ENCODE measurements at regions not wholly inside any gene's neighbourhood (a gene's known extent, or its start where the extent isn't known, plus 50 kb on each side); places are given as distances from the start of the nearest gene placed in this dataset.

GRCh38 chr2:103785432-103785831 is 1023.6 kb downstream of the TMEM182 start (continued):
- no peak for TF ChIP-seq ZNF549 (tag by site-specific recombination; IDR thresholded peaks at IDR 0.05)

GRCh38 chr2:103785956-103786355 is 1024.1 kb downstream of the TMEM182 start:
- CTCF ChIA-PET, result no interaction called here
- no peak for TF ChIP-seq ZNF768 (tag by site-specific recombination; IDR thresholded peaks at IDR 0.05)
- TF ChIP-seq ZNF112 (tag by site-specific recombination; IDR thresholded peaks at IDR 0.05), result no peak
- no peak for TF ChIP-seq HOXC10 (CRISPR knock-in tag; IDR thresholded peaks at IDR 0.05)
- TF ChIP-seq ZNF670 (tag by site-specific recombination; IDR thresholded peaks at IDR 0.05; ENCODE audit: low read depth), result no peak
- no peak for TF ChIP-seq ZNF239 (tag by site-specific recombination; IDR thresholded peaks at IDR 0.05)
- TF ChIP-seq ZNF214 (tag by site-specific recombination; IDR thresholded peaks at IDR 0.05; ENCODE audit: borderline replicate concordance), result no peak
- no peak for TF ChIP-seq ZBTB20 (tag by site-specific recombination; IDR thresholded peaks at IDR 0.05)
- no peak for TF ChIP-seq SP3 (tag by site-specific recombination; IDR thresholded peaks at IDR 0.05)
- TF ChIP-seq ZNF654 (tag by site-specific recombination; IDR thresholded peaks at IDR 0.05; ENCODE audit: low read depth), result no peak
- no peak for TF ChIP-seq ZNF354C (tag by site-specific recombination; IDR thresholded peaks at IDR 0.05; ENCODE audit: borderline replicate concordance, low read depth)
- no peak for TF ChIP-seq PRDM10 (tag by site-specific recombination; IDR thresholded peaks at IDR 0.05)

GRCh38 chr2:103788389-103788788 is 1026.6 kb downstream of the TMEM182 start:
- H3K36me3 ChIP-seq (ENCODE audit: control insufficient read depth in 2 of 2, insufficient read depth in 1 of 2, low read length in 2 of 2), result no peaks in the 10 kb centered on the region
- TF ChIP-seq ZBTB7A (tag by site-specific recombination; IDR thresholded peaks at IDR 0.05; ENCODE audit: low read depth) (no peak), ZNF621 (tag by site-specific recombination; IDR thresholded peaks at IDR 0.05) (no peak), ZNF248 (tag by site-specific recombination; IDR thresholded peaks at IDR 0.05) (no peak), ZNF155 (tag by site-specific recombination; IDR thresholded peaks at IDR 0.05) (no peak), ZNF19 (tag by site-specific recombination; IDR thresholded peaks at IDR 0.05; ENCODE audit: low read depth) (no peak), KLF16 (tag by site-specific recombination; IDR thresholded peaks at IDR 0.05) (no peak), ZNF549 (tag by site-specific recombination; IDR thresholded peaks at IDR 0.05) (no peak), ZNF529 (tag by site-specific recombination; IDR thresholded peaks at IDR 0.05; ENCODE audit: insufficient replicate concordance) (no peak), MZF1 (tag by site-specific recombination; IDR thresholded peaks at IDR 0.05; ENCODE audit: borderline replicate concordance) (no peak), ZNF596 (tag by site-specific recombination; IDR thresholded peaks at IDR 0.05) (no peak)
- CTCF ChIA-PET, result no interaction called here

More at GRCh38 chr2:103785956-103786355, 1024.1 kb downstream of the TMEM182 start:
- Histone ChIP-seq H3K27ac (ENCODE audit: extremely low read depth, low read depth, low read length) (no peak overlapping the region), H3K36me3 (ENCODE audit: control insufficient read depth in 2 of 2, insufficient read depth in 1 of 2, low read length in 2 of 2) (no peaks in the 10 kb centered on the region), H3K4me1 (ENCODE audit: control insufficient read depth, insufficient read depth, low read length) (no peaks in the 10 kb centered on the region), H3K9me3 (ENCODE audit: control insufficient read depth, insufficient read depth, low read depth, low read length) (no peaks in the 10 kb centered on the region), H3K4me3 (ENCODE audit: low read depth, low read length) (no peak overlapping the region)
- POLR2A ChIA-PET, result no interaction called here

More at GRCh38 chr2:103788389-103788788, 1026.6 kb downstream of the TMEM182 start:
- POLR2A ChIA-PET, result no interaction called here
- H3K9me3 ChIP-seq (ENCODE audit: control insufficient read depth, insufficient read depth, low read depth, low read length), result no peaks in the 10 kb centered on the region
- no peak overlapping the region for H3K4me3 ChIP-seq (ENCODE audit: low read depth, low read length)
- H3K27ac ChIP-seq (ENCODE audit: extremely low read depth, low read depth, low read length), result no peak overlapping the region
- no peaks in the 10 kb centered on the region for H3K4me1 ChIP-seq (ENCODE audit: control insufficient read depth, insufficient read depth, low read length)
